Neural cell (in vitro differentiated cells): ENCODE measurements at regions not wholly inside any gene's neighbourhood (a gene's known extent, or its start where the extent isn't known, plus 50 kb on each side); places are given as distances from the start of the nearest gene placed in this dataset.

Experiments used
- H2AFZ ChIP-seq: fragments of 200-600, 300-800 bp; sonication (generic), shearing (Covaris generic); 2 replicates; pipeline ENCODE4 v1.6.0; 2014; ENCODE audit warnings: low read depth, mild to moderate bottlenecking, antibody characterized with exemption, low read length, moderate library complexity
- H3F3A ChIP-seq: fragments of 200-600 bp; shearing (Covaris generic); 2 replicates; pipeline ENCODE4 v1.6.1; 2016; ENCODE audit warnings: mild to moderate bottlenecking, moderate library complexity, mixed read lengths, antibody characterized with exemption, low read length; ENCODE audit not compliant: insufficient read depth, poor library complexity, severe bottlenecking
- H3K27ac ChIP-seq: fragments of 200-600, 300-800 bp; sonication (generic), shearing (Covaris generic); 2 replicates; pipeline ENCODE4 v1.5.1; 2014; ENCODE audit warnings: mild to moderate bottlenecking, low read length, moderate library complexity
- H3K27me3 ChIP-seq: fragments of 300-800, 200-600 bp; sonication (generic), shearing (Covaris generic); 2 replicates; pipeline ENCODE4 v1.6.0; 2014; ENCODE audit warnings: mild to moderate bottlenecking, low read depth, low read length, moderate library complexity; ENCODE audit not compliant: insufficient read depth
- H3K36me3 ChIP-seq: fragments of 300-800, 200-600 bp; sonication (generic), shearing (Covaris generic); 2 replicates; pipeline ENCODE4 v1.5.1; 2014; ENCODE audit warnings: mild to moderate bottlenecking, antibody characterized with exemption, low read length, moderate library complexity; ENCODE audit not compliant: insufficient read depth
- H3K4me2 ChIP-seq: fragments of 300-800, 200-600 bp; sonication (generic), shearing (Covaris generic); 2 replicates; pipeline ENCODE4 v1.6.0; 2014; ENCODE audit warnings: mild to moderate bottlenecking, low read length
- H3K4me3 ChIP-seq: fragments of 300-800, 200-600 bp; sonication (generic), shearing (Covaris generic); 2 replicates; pipeline ENCODE4 v1.5.1; 2014; ENCODE audit warnings: mild to moderate bottlenecking, low read length, moderate library complexity
- H3K79me2 ChIP-seq: fragments of 200-600 bp; shearing (Covaris generic); replicated peaks from 2 replicates; pipeline ENCODE4 v1.6.0; 2014; ENCODE audit warnings: mild to moderate bottlenecking, low read length, moderate library complexity; ENCODE audit not compliant: insufficient read depth
- H3K9ac ChIP-seq: fragments of 300-800, 200-600 bp; sonication (generic), shearing (Covaris generic); 2 replicates; pipeline ENCODE4 v1.6.1; 2016; ENCODE audit warnings: mild to moderate bottlenecking, low read length, mixed read lengths
- H3K9me2 ChIP-seq: fragments of 200-600 bp; shearing (Covaris generic); 2 replicates; pipeline ENCODE4 v1.6.1; 2016; ENCODE audit warnings: mild to moderate bottlenecking, low read length, mixed read lengths; ENCODE audit not compliant: insufficient read depth
- H3K9me3 ChIP-seq: fragments of 200-600, 300-800 bp; sonication (generic), shearing (Covaris generic); 2 replicates; pipeline ENCODE4 v1.6.1; 2016; ENCODE audit warnings: mild to moderate bottlenecking, mixed run types, low read length, moderate library complexity, mixed read lengths
- H4K20me1 ChIP-seq: fragments of 200-600 bp; shearing (Covaris generic); 2 replicates; pipeline ENCODE4 v1.6.1; 2016; ENCODE audit warnings: mild to moderate bottlenecking, mixed run types; ENCODE audit not compliant: insufficient read depth
- CTCF ChIP-seq: fragments of 450-650 bp; IDR thresholded peaks from 2 replicates; pipeline ENCODE4 v1.5.1; 2014; ENCODE audit warnings: antibody characterized with exemption, mild to moderate bottlenecking, moderate library complexity; ENCODE audit not compliant: poor library complexity, severe bottlenecking
- EP300 ChIP-seq: fragments of 450-650 bp; conservative IDR thresholded peaks from 2 replicates; pipeline ENCODE4 v1.6.1; 2014; ENCODE audit warnings: antibody characterized with exemption, mild to moderate bottlenecking, moderate library complexity; ENCODE audit not compliant: poor library complexity, severe bottlenecking
- EZH2 ChIP-seq: fragments of 200-600, 300-800 bp; shearing (Covaris generic), sonication (generic); IDR thresholded peaks from 2 replicates; pipeline ENCODE4 v1.6.1; 2014; ENCODE audit warnings: antibody characterized with exemption, low read length, borderline replicate concordance, mild to moderate bottlenecking; ENCODE audit not compliant: insufficient read depth, poor library complexity, severe bottlenecking
- MXI1 ChIP-seq: fragments of 450-650 bp; conservative IDR thresholded peaks from 2 replicates; pipeline ENCODE4 v1.6.1; 2014; ENCODE audit warnings: antibody characterized with exemption, mild to moderate bottlenecking; ENCODE audit not compliant: poor library complexity, severe bottlenecking
- POLR2AphosphoS5 ChIP-seq: IDR thresholded peaks from 2 replicates; pipeline ENCODE4 v1.6.1; 2012
- RAD21 ChIP-seq: fragments of 450-650 bp; conservative IDR thresholded peaks from 2 replicates; pipeline ENCODE4 v1.6.1; 2014; ENCODE audit warnings: antibody characterized with exemption, mild to moderate bottlenecking, moderate library complexity
- SMC3 ChIP-seq: fragments of 450-650 bp; conservative IDR thresholded peaks from 2 replicates; pipeline ENCODE4 v1.6.1; 2014; ENCODE audit warnings: antibody characterized with exemption, mild to moderate bottlenecking, moderate library complexity; ENCODE audit not compliant: poor library complexity
- TAF1 ChIP-seq: IDR thresholded peaks from 2 replicates; pipeline ENCODE4 v1.6.1; 2012; ENCODE audit warnings: low read depth
- TF ChIP-seq, protein P1 (sequence below): IDR thresholded peaks from 2 replicates; pipeline ENCODE4 v1.6.1; 2012; ENCODE audit warnings: borderline replicate concordance

DNA sequence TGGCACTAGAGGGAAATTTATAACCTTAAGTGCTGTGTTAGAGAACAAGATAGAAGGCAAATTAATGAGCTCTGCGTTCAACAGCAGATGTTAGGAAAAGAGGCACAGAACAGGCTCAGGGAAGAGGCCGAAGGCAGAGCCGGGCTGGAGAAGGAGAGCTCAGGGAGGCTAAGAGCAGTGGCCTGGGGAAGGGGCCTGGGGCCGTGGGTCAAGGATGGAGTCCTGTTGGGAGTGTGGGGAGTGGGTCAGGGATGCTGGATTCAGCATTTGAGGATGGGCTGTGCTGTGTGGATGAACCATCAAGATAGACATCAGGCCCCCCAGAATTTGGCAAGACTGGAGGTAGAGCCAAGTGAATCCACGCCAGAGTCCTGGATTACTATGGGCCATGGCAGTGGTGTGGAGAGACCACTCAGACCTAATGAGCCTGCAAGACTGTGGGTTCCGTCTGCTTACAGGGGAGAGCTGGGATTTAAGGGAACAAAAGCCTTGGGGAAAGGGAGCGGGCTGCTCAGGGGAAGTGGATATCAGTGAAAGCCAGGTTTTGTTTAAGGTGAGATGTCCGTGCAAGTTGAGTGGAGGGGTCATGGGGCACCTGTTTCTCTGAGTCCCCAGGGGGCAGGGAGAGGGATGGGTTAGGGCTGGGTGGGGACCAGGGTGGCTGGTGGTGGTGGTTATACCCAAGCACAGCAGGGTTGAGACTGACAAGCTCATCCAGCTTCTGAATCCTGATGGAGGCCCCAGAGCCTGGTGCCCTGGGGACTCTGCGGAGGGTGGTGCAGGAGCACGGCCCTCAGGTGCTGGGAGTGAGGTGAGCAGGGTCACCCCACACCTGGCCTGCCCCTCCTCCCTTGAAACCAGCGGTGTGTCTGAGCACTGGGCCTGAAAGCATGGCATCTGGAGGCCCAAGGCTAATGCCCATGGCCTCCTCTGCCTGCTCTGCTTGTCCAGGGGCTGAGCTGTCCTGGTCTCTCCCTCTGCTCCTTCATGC lies 101.7 kb downstream of the BMS1 start:
- Histone ChIP-seq H4K20me1 (no peaks in the 10 kb centered on the region), H3K27ac (no peak overlapping the region), H3K4me3 (no peak overlapping the region), H3K79me2 (no peaks in the 10 kb centered on the region), H3K36me3 (no peaks in the 10 kb centered on the region), H3K9me2 (no peaks in the 10 kb centered on the region), H3K4me2 (no peak overlapping the region), H3K27me3 (no peaks in the 10 kb centered on the region), H3K9me3 (no peaks in the 10 kb centered on the region), H3K9ac (no peak overlapping the region), H2AFZ (no peak overlapping the region), H3F3A (no peaks in the 10 kb centered on the region)
- no peak for TF ChIP-seq EZH2
- TF ChIP-seq, protein P1, sequence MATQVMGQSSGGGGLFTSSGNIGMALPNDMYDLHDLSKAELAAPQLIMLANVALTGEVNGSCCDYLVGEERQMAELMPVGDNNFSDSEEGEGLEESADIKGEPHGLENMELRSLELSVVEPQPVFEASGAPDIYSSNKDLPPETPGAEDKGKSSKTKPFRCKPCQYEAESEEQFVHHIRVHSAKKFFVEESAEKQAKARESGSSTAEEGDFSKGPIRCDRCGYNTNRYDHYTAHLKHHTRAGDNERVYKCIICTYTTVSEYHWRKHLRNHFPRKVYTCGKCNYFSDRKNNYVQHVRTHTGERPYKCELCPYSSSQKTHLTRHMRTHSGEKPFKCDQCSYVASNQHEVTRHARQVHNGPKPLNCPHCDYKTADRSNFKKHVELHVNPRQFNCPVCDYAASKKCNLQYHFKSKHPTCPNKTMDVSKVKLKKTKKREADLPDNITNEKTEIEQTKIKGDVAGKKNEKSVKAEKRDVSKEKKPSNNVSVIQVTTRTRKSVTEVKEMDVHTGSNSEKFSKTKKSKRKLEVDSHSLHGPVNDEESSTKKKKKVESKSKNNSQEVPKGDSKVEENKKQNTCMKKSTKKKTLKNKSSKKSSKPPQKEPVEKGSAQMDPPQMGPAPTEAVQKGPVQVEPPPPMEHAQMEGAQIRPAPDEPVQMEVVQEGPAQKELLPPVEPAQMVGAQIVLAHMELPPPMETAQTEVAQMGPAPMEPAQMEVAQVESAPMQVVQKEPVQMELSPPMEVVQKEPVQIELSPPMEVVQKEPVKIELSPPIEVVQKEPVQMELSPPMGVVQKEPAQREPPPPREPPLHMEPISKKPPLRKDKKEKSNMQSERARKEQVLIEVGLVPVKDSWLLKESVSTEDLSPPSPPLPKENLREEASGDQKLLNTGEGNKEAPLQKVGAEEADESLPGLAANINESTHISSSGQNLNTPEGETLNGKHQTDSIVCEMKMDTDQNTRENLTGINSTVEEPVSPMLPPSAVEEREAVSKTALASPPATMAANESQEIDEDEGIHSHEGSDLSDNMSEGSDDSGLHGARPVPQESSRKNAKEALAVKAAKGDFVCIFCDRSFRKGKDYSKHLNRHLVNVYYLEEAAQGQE: no peak
- no peak for TF ChIP-seq CTCF
- TF ChIP-seq EP300: no peak
- no peak for TF ChIP-seq POLR2AphosphoS5
- no peak for TF ChIP-seq RAD21

- no peak overlapping the region for H3K4me3 ChIP-seq
- TF ChIP-seq CTCF (no peak), RAD21 (no peak), EZH2 (no peak), TAF1 (no peak), MXI1 (no peak), SMC3 (no peak), POLR2AphosphoS5 (no peak), EP300 (no peak)
- TF ChIP-seq, protein P1: no peak
- no peaks in the 10 kb centered on the region for H4K20me1 ChIP-seq
- H3K79me2 ChIP-seq: no peaks in the 10 kb centered on the region
- H3K36me3 ChIP-seq: no peaks in the 10 kb centered on the region
- H3F3A ChIP-seq: no peaks in the 10 kb centered on the region
- no peaks in the 10 kb centered on the region for H3K27me3 ChIP-seq
- no peaks in the 10 kb centered on the region for H3K9me3 ChIP-seq
- no peak overlapping the region for H3K9ac ChIP-seq
- no peak overlapping the region for H3K4me2 ChIP-seq
- no peak overlapping the region for H2AFZ ChIP-seq
- no peaks in the 10 kb centered on the region for H3K9me2 ChIP-seq
- no peak overlapping the region for H3K27ac ChIP-seq
Observed at GRCh38 chr10:42885491-42886270, 103.1 kb downstream of the BMS1 start.
